DMS114 treated with DMSO at 0.1 percent for 48 hours (cell line): ENCODE measurements at regions not wholly inside any gene's neighbourhood (a gene's known extent, or its start where the extent isn't known, plus 50 kb on each side); places are given as distances from the start of the nearest gene placed in this dataset.

Experiments used
- DNase-seq: peaks from one replicate; lab custom pipeline; 2025; ENCODE audit not compliant: unreplicated experiment; lab: John Stamatoyannopoulos, UW

DNA sequence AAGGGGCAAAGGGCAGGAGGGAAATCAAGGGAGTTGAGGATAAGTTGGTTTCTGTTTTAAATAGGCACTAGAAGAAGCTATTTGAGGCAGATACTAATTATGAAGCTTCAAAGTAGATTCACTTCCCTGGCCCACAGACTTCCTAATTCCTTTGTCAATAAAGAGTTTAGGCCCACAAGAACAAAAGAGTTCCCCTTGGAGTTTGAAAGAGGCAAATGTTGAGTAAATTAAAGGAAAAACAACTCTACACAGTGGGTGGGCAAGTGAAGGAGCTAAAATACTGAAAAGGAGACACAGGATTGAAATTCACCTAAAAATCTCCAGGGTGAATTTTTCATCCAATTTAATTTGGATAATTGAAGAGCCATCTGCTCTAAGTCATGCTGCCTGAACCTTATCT lies 411.7 kb upstream of the RORA start:
- no peak for DNase-seq

DNA sequence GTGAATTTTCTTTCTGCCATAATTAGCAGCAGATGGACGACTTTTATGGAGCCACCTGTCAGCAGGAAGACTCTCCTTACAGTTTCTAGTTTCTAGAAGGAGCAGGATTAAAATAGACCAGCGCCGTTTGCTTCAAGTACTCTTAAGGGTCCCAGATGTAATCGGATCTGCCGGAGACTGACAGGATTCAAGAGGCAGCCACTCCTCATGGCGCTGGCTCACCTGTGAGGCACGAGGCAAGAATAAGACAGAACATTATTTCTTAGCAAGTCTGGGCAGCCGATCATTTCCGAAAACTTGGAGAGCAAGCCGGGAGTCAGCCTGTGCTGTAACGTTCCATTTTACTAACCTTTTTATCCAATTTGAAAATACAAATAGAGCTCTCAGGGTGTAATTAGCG lies 410.4 kb upstream of the RORA start:
- DNase-seq: no peak

DNA sequence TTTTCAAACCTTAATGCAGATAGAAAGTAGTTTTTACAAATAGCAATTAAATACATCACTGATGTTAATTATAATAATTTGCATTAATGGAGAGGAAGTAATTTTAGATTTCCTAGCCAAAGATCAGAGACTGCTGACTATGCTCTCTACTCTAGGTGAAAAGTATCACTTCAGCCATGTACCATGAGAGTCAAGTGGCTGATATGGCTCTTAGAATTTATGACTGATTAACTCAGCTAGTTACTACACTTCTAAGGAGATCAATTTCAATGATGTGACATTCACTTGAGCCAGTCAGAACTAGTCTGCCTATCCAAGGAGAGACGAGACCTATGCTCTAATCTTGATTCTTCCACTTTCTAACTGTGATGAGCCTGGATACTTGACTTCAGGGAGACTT lies 405.7 kb upstream of the RORA start:
- no peak for DNase-seq

DNA sequence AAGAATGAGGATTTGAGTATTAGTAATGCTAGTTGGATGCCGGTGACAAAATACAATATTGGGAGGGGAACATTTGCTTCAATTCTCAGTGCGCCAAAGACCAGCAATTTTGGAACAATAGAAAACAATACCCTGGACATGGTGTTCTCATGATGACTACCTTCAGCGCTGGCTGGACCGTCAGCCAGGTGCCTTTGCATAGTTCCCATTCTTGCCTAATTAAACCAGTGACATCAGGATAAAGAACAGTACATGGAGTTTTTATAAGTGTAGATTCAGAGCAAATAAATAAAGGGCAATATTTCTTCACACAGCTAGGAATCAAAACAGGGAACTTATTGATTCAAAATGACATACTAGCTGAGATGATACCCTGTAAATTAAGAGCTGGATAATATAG lies 404.8 kb upstream of the RORA start:
- no peak for DNase-seq

GRCh38 chr15:61629269-61629668 lies 400.2 kb upstream of the RORA start:
- DNase-seq: no peak

DNA sequence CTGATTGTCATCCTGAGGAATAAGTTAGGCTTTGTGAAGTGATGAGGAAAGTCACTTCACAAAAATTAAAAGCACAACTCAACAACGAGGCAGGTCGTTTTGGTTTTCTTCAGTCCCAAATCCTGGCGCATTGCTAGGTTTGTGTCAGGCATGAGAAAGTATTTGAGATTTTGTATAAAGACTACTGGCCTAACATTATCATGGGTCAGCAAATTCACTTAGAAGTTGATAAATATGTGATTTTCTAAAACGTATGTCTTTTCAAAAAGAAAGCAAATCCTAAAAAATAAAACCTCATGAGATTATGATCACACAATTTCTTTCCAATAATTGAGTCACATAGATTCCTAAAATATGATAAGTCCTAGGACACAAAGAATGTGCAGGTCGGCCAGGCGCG lies 395.8 kb upstream of the RORA start:
- DNase-seq: no peak

DNA sequence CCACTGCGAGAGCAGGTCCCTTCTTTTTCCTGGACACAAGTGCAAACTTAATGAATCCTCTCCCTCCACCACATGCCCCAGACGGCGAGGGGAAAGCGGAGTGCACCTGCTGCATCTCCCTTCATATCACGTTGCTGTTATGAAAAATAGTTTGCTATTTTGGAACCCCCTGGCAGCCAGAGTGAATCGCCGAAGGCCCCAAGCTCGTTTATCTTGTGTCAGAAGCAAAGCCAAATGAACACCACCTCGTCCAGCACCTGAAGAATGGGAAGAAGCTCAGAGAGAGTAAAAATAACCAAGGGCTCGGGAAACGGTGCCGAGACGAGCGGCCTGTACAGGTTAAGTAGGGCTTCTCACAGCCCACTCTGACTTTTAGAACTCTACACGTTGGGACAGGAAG lies 394.6 kb upstream of the RORA start:
- no peak for DNase-seq

GRCh38 chr15:61621865-61622264 lies 392.8 kb upstream of the RORA start:
- no peak for DNase-seq

DNA sequence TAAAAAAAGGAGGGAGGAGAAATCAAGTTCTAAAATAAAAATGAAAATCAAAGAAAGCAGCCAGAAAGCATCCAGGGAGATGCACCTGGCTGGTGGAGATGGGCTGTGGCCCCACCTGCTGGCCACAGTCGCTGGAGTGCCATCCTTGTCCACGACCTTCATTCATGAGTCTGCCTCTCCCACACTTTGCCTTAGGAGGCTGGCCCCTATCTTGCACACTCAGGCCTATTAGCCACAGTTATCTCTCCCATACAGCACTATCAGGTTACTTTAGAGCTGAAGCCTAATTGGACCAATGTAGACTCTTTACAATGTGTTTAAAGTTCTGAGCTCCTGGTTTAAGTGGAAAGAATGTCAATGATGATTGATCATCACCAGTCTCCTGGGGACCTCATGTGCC lies 392.0 kb upstream of the RORA start:
- peak; percentile 13 for DNase-seq

DNA sequence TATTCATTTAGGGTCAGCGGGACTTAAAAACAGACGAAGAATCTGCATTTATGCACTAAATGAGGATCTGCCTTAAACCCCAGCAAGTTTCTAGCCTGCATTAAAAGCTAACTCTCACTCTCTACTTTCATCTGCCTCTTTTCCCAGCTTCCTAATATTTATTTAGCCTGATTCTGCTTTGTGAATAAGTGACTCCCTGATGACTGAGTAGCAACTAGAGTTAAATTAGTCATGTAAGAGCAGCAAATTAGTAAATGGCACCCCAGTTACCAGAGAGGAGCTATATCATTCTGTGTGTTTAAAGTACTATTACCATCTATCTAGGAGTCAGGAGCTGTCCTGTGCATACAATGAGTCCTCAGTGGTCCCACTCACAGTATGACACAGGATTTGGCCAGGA lies 391.0 kb upstream of the RORA start:
- no peak for DNase-seq

- no peak for DNase-seq
Measured at GRCh38 chr15:61613729-61614128, 384.6 kb upstream of the RORA start.

DNA sequence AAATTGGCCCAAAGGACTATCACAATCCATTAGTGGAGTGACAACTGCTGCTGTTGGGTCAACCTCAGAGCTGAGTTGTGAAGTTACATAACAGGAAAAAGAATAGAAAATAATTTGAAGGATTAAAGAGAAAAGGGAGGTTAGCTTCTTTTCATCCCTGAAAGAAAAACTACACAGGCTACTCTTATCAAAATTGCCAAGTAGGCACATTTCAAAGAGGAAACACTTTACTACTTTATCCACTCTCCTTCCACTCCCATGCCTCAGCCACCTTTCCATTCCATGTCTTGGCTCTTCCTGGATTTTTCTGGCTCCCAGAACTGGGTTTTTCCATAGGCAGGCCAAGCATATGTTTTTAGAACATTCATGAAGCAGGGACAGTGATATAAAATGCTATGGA lies 384.0 kb upstream of the RORA start:
- DNase-seq: no peak

DNA sequence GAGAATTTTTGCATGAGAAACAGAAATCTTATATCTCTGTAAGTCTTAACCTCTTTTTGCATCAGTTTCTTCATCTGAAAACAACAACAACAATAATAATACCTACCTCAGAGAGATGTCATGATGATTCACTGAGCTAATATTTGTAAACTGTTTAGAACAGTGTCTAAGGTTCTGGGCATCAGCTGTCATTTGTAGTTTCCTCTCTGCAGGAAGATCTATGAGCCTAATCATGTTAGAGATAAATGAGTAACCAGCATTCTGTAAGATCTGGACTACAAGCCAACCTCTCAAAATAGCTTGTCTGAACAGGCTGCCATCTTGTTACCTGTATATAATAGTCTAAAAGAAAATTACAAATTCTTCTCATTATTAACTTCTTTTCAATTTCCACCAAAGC lies 383.0 kb upstream of the RORA start:
- no peak for DNase-seq

GRCh38 chr15:61605343-61605742 lies 376.2 kb upstream of the RORA start:
- DNase-seq: no peak

GRCh38 chr15:61598655-61599054 lies 369.6 kb upstream of the RORA start:
- DNase-seq: no peak

DNA sequence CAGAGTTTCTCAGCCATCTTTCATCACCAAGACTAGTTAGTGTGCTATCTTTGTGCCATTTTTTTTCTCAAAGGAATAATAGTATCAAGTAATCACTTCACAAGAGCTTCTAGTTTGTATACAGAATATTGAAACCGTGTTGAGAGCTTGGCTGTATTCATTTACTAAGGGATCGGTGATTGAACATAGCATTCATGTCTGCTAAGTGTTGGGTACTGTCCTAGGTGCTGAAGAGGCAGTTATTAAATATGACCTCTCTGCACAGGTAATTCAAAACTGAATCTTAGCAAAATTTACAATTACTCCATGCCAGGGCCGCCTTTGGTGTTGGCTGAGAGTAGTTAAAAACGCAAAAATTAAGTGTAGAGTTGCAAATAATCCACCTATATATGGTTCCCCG lies 355.3 kb upstream of the RORA start:
- no peak for DNase-seq

DNA sequence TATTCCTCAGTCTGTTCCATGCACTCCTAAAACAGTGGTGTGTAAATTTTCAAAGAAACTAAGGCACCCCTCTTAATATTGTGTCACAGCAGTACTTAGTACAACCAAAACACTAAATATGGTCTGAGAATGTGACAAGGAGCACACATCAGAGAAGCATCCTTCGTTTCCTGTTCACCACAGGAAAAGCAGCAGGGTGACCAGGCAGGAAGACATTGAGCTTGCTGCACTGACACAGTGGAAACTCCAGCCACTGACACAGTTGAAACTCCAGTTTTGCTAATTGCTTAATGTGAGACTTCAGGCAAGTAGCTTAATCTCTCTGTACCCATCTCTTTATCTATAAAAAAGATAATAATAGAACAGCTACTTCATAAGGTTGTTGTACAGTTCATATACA lies 353.0 kb upstream of the RORA start:
- no peak for DNase-seq

DNA sequence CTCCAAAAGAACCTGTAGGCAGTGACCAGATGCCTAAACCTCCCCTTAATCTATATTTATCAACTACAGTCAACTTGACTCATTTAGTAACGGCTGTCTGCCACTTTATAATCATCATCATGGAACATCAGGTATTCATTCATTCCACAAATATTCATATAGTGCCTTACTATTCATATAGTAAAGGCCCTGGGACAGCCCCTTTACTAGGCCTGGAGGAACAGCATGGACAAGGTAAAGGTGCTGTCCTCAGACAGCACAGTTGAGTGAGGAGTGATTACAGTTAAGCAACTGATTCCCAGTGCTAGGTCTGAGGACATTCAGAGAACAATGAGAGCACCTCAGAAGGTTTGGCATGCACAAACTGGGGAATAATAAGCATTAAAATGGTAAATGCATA lies 346.5 kb upstream of the RORA start:
- DNase-seq: no peak

GRCh38 chr15:61571026-61571425 lies 341.9 kb upstream of the RORA start:
- DNase-seq: no peak

DNA sequence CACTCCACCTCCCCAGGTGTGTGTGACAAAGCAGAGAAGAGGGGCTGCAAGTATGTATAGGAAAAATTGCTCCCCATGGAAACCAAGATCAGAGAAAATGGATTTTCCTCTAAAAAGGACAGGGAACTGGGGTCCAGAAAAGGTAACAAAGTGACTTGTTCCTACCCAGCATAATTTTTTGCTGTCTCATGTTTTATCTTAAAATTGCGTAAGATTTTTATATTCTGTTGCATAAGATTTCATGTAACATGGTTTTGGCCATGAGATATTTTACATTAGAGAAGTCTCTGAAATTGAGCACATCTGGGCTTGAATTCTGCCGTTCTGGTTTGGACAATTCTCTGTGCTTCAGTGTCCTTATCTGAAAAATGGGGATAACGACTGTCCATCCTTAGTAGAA lies 335.7 kb upstream of the RORA start:
- no peak for DNase-seq

GRCh38 chr15:61558172-61559136 lies 329.4 kb upstream of the RORA start:
- DNase-seq: no peak

- no peak for DNase-seq
Measured at GRCh38 chr15:61556037-61556648, 327.0 kb upstream of the RORA start.

DNA sequence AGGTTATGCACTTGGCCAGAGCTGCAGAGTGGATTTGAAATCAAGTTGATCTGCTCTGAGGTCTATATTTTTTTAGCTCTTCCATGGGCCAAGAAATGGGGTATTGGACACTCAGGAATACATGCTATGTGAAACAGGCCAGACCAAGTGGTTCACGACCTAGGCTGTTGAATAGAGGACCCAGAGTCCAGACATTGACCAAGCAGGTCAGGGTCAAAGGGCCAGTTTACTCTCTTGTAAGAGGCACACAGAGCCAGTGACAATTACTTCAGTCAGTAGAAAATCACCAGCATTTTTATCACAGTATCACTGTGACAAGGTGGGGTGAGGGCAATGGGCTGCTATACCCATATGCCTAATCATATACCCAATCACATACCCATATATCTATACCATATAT lies 320.6 kb upstream of the RORA start:
- DNase-seq: no peak
